Esophagus muscularis mucosa (tissue), 3 donors: ENCODE measurements at regions not wholly inside any gene's neighbourhood (a gene's known extent, or its start where the extent isn't known, plus 50 kb on each side); places are given as distances from the start of the nearest gene placed in this dataset.

Source experiments
- POLR2AphosphoS5 ChIP-seq, 2 donors: sonication (generic); formaldehyde crosslinking; IDR thresholded peaks; one replicate each; pipeline ENCODE4 v1.6.1; 2017; ENCODE audit warnings: antibody characterized with exemption in 2 of 2
- TF ChIP-seq, protein P1 (sequence below), 3 experiments: fragments of 200-600 bp in 2 of 3; fragments of 450-650 bp in 1 of 3; sonication (generic) in 2 of 3; IDR thresholded peaks; one replicate each; pipeline ENCODE4 v1.5.1; 2017 to 2019; ENCODE audit warnings: antibody characterized with exemption in 3 of 3, mild to moderate bottlenecking in 2 of 3, moderate library complexity in 1 of 3

DNA sequence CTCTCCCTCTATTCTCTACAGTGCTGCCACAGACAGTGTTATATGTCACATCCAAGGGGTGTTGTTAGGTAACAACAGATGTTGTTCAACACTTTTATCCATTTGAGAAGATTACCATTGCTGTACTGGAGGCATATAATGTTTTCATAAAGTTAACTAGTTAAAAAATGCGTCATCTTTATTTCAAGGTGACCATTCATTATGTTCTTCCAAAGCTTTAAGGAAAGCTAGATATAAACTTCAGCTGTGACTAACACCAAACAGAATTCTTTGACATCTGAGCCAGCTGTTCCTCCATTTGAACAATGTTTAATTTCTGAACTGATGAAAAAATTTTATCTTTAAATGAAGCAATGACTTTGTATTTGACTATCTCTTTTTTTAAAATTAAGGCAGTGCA, 1099.6 kb upstream of the TMEFF2 start:
- TF ChIP-seq, protein P1, sequence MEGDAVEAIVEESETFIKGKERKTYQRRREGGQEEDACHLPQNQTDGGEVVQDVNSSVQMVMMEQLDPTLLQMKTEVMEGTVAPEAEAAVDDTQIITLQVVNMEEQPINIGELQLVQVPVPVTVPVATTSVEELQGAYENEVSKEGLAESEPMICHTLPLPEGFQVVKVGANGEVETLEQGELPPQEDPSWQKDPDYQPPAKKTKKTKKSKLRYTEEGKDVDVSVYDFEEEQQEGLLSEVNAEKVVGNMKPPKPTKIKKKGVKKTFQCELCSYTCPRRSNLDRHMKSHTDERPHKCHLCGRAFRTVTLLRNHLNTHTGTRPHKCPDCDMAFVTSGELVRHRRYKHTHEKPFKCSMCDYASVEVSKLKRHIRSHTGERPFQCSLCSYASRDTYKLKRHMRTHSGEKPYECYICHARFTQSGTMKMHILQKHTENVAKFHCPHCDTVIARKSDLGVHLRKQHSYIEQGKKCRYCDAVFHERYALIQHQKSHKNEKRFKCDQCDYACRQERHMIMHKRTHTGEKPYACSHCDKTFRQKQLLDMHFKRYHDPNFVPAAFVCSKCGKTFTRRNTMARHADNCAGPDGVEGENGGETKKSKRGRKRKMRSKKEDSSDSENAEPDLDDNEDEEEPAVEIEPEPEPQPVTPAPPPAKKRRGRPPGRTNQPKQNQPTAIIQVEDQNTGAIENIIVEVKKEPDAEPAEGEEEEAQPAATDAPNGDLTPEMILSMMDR (IDR thresholded peaks at IDR 0.05): no peak
- no peak for TF ChIP-seq POLR2AphosphoS5 (IDR thresholded peaks at IDR 0.05)
